Neuronal stem cell (in vitro differentiated cells): ENCODE measurements at regions not wholly inside any gene's neighbourhood (a gene's known extent, or its start where the extent isn't known, plus 50 kb on each side); places are given as distances from the start of the nearest gene placed in this dataset.

Source experiments
- DNase-seq: peaks from one replicate; pipeline ENCODE4 v3.0.0-alpha.2; 2013; ENCODE audit warnings: low spot score
- H2AFZ ChIP-seq: one replicate; pipeline ENCODE4 v1.6.1; 2013; ENCODE audit warnings: mild to moderate bottlenecking, low read length, inconsistent platforms
- H2AK5ac ChIP-seq: 2 replicates; pipeline ENCODE4 v1.6.1; 2013; ENCODE audit warnings: low read depth, mild to moderate bottlenecking, inconsistent platforms, low read length, moderate library complexity, mixed read lengths
- H2BK120ac ChIP-seq: 2 replicates; pipeline ENCODE4 v1.6.1; 2013; ENCODE audit warnings: low read depth, mild to moderate bottlenecking, inconsistent platforms, low read length, moderate library complexity, mixed read lengths
- H2BK12ac ChIP-seq: one replicate; pipeline ENCODE4 v1.6.1; 2013; ENCODE audit warnings: low read length, inconsistent platforms
- H2BK15ac ChIP-seq: 2 replicates; pipeline ENCODE4 v1.6.1; 2013; ENCODE audit warnings: mild to moderate bottlenecking, low read length, inconsistent platforms, mixed read lengths
- H2BK5ac ChIP-seq: one replicate; pipeline ENCODE4 v1.6.1; 2013; ENCODE audit warnings: inconsistent platforms, mild to moderate bottlenecking, low read length, moderate library complexity
- H3K14ac ChIP-seq: one replicate; pipeline ENCODE4 v1.6.1; 2013; ENCODE audit warnings: low read length, inconsistent platforms
- H3K18ac ChIP-seq: 2 replicates; pipeline ENCODE4 v1.6.1; 2013; ENCODE audit warnings: low read length, inconsistent platforms
- H3K23ac ChIP-seq: 2 replicates; pipeline ENCODE4 v1.6.1; 2013; ENCODE audit warnings: low read depth, mild to moderate bottlenecking, mixed read lengths, low read length, inconsistent platforms; ENCODE audit not compliant: poor library complexity
- H3K27ac ChIP-seq: replicated peaks from 3 replicates; pipeline ENCODE4 v1.5.1; 2013; ENCODE audit warnings: low read length, inconsistent platforms
- H3K27me3 ChIP-seq, 3 experiments: 2 replicates each; pipeline ENCODE4 v1.6.1; 2013; ENCODE audit warnings: low read length in 3 of 3, mild to moderate bottlenecking in 2 of 3, inconsistent platforms in 1 of 3, low read depth in 1 of 3, mixed read lengths in 1 of 3, moderate library complexity in 1 of 3; ENCODE audit not compliant: control insufficient read depth in 3 of 3, insufficient read depth in 3 of 3
- H3K36me3 ChIP-seq, 2 donors: replicated peaks in 1 of 2; 2 replicates each; pipeline ENCODE4 v1.6.1; 2013; ENCODE audit warnings: low read length in 2 of 2; ENCODE audit not compliant: control insufficient read depth in 2 of 2, insufficient read depth in 2 of 2
- H3K4ac ChIP-seq: 2 replicates; pipeline ENCODE4 v1.6.1; 2013; ENCODE audit warnings: inconsistent platforms, mild to moderate bottlenecking, low read length, moderate library complexity
- H3K4me1 ChIP-seq, 2 donors: 1 replicate in 1 of 2; 2 replicates in 1 of 2; pipeline ENCODE4 v1.6.1; 2013; ENCODE audit warnings: low read length in 2 of 2, low read depth in 1 of 2; ENCODE audit not compliant: control insufficient read depth in 2 of 2, insufficient read depth in 1 of 2
- H3K4me2 ChIP-seq: one replicate; pipeline ENCODE4 v1.6.1; 2013; ENCODE audit warnings: mild to moderate bottlenecking, low read length, inconsistent platforms; ENCODE audit not compliant: insufficient read depth, poor library complexity, severe bottlenecking
- H3K4me3 ChIP-seq, 2 donors: 2 replicates each; pipeline ENCODE4 v1.5.1; 2013; ENCODE audit warnings: low read length in 2 of 2, mild to moderate bottlenecking in 2 of 2, inconsistent platforms in 1 of 2, moderate library complexity in 1 of 2
- H3K79me1 ChIP-seq: one replicate; pipeline ENCODE4 v1.6.1; 2013; ENCODE audit warnings: low read depth, mild to moderate bottlenecking, inconsistent platforms, low read length, moderate library complexity
- H3K9ac ChIP-seq: one replicate; pipeline ENCODE4 v1.6.1; 2013; ENCODE audit warnings: mild to moderate bottlenecking, low read depth, low read length, inconsistent platforms; ENCODE audit not compliant: poor library complexity
- H3K9me3 ChIP-seq, 2 donors: replicated peaks in 1 of 2; 2 replicates each; pipeline versions ENCODE3 to v1.6.1; 2013; ENCODE audit warnings: low read length in 2 of 2, mild to moderate bottlenecking in 2 of 2, inconsistent platforms in 1 of 2, low read depth in 1 of 2, mixed read lengths in 1 of 2, moderate library complexity in 1 of 2; ENCODE audit not compliant: control insufficient read depth in 2 of 2, insufficient read depth in 1 of 2
- H4K8ac ChIP-seq: one replicate; pipeline ENCODE4 v1.6.1; 2013; ENCODE audit warnings: low read depth, mild to moderate bottlenecking, inconsistent platforms, low read length, moderate library complexity
- H4K91ac ChIP-seq: one replicate; pipeline ENCODE4 v1.6.1; 2013; ENCODE audit warnings: low read length, low read depth, mild to moderate bottlenecking, inconsistent platforms; ENCODE audit not compliant: poor library complexity
- WGBS, 2 donors: extraction: QIAGEN DNeasy Blood & Tissue Kit; methylation state at CpG; one replicate each; pipeline ENCODE4 v1.1.7; 2013; ENCODE audit warnings: missing lambda C conversion rate in 2 of 2, mixed read lengths in 1 of 2; ENCODE audit not compliant: insufficient read length in 2 of 2, insufficient replicate concordance in 1 of 2; ENCODE audit errors: extremely low coverage in 2 of 2; 5-methylcytosine and 5-hydroxymethylcytosine counted together

DNA sequence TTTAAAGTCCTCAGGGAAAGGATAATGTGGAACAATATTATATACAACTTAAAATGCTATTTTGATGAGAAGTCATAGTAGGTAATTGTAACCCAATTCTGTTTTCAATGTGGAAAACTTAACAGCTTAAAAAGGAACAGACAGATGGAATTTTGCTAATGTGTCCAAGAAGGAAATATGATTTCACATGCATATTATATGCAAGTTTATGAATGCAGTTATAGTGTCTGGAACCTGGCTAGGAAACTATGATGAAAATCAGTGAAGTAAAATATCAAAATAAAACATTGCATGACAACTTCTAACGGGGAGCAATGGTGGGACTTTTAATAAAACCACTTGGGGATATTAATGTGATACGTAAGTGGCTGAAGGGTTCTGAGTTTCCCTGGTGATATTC lies 152.6 kb upstream of the HAND2 start:
- Histone ChIP-seq H3K36me3 (peaks cover 0 to 2% of the 10 kb centered on the region in 2 donors), H3K4me2 (no peak overlapping the region), H2AK5ac (no peak overlapping the region), H3K4ac (no peak overlapping the region), H4K91ac (no peak overlapping the region), H2BK15ac (no peak overlapping the region), H3K27me3 (no peaks in the 10 kb centered on the region), H2AFZ (no peak overlapping the region), H2BK120ac (no peak overlapping the region), H3K9ac (no peak overlapping the region), H3K23ac (no peak overlapping the region), H3K9me3 (no peaks in the 10 kb centered on the region), H3K18ac (no peak overlapping the region), H3K4me3 (no peak overlapping the region), H2BK12ac (no peak overlapping the region), H3K14ac (no peak overlapping the region), H3K79me1 (no peaks in the 10 kb centered on the region), H2BK5ac (no peak overlapping the region), H4K8ac (no peak overlapping the region), H3K4me1 (no peaks in the 10 kb centered on the region), H3K27ac (no peak overlapping the region)
- no CpG with 5 or more reads among the region's 2 CpGs for WGBS, 2 donors
- no peak for DNase-seq

DNA sequence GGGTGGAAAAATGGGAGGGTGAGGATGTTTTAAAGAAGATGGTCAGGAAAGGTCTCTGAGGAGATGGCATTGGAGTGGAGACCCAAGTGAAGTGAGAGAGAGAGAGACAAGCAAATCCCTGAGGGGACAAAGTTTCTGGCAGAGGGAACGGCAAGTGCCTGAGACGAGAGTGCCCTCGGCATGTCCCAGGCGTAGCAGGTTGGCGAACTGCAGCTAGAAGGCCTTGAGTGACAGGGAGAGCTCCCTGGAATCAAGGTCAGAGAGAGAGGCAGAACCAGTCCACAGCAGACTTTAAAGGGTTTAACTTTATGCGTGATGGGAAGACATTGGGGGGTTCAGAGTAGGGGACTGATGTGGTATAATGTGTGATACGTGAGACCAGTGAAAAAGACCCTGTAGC lies 150.2 kb upstream of the HAND2 start:
- H3K23ac ChIP-seq = no peak overlapping the region
- H3K14ac ChIP-seq = no peak overlapping the region
- no peak overlapping the region for H3K9ac ChIP-seq
- H2BK12ac ChIP-seq = no peak overlapping the region
- no peaks in the 10 kb centered on the region for H3K4me1 ChIP-seq
- H2BK15ac ChIP-seq = no peak overlapping the region
- no peaks in the 10 kb centered on the region for H3K36me3 ChIP-seq
- H3K79me1 ChIP-seq = no peaks in the 10 kb centered on the region
- H2BK120ac ChIP-seq = no peak overlapping the region
- no peak for DNase-seq
- no peak overlapping the region for H3K4ac ChIP-seq
- no peak overlapping the region for H3K27ac ChIP-seq
- WGBS, 2 donors = no CpG with 5 or more reads among the region's 7 CpGs
- no peak overlapping the region for H2AK5ac ChIP-seq
- peak overlapping the region; percentile 25 for H3K18ac ChIP-seq
- H3K27me3 ChIP-seq = no peaks in the 10 kb centered on the region
- H3K4me2 ChIP-seq = no peak overlapping the region
- no peak overlapping the region for H4K91ac ChIP-seq
- H2AFZ ChIP-seq = no peak overlapping the region
- H3K4me3 ChIP-seq = no peak overlapping the region
- no peaks in the 10 kb centered on the region for H3K9me3 ChIP-seq
- no peak overlapping the region for H4K8ac ChIP-seq
- H2BK5ac ChIP-seq = no peak overlapping the region

DNA sequence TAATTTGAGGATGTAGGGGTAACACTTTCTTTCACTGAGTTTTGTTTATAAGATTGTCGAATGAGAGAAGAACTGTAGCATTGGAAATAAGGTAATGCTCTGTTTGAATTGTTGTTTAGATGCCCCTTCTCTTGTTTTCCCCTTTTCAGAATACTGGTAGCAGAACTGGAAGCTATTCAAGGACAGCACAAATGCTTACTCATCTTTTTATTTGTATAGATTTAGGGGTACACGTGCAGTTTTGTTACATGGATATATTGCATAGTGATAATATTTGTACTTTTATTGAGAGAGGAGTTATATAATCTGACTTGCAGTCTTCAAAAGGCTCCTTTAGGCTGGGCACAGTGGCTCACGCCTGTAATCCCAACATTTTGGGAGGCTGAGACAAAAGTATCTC lies 145.4 kb upstream of the HAND2 start:
- Histone ChIP-seq H3K4me1 (no peaks in the 10 kb centered on the region), H2BK5ac (no peak overlapping the region), H2BK12ac (no peak overlapping the region), H3K9me3 (no peaks in the 10 kb centered on the region), H3K18ac (no peak overlapping the region), H3K9ac (no peak overlapping the region), H3K4me3 (no peak overlapping the region), H3K27me3 (no peaks in the 10 kb centered on the region), H3K23ac (no peak overlapping the region), H3K14ac (no peak overlapping the region), H3K4ac (no peak overlapping the region), H3K36me3 (no peaks in the 10 kb centered on the region), H4K91ac (no peak overlapping the region), H2AK5ac (no peak overlapping the region), H2BK120ac (no peak overlapping the region), H3K27ac (no peak overlapping the region), H3K4me2 (no peak overlapping the region), H2AFZ (no peak overlapping the region), H4K8ac (no peak overlapping the region), H2BK15ac (no peak overlapping the region), H3K79me1 (no peaks in the 10 kb centered on the region)
- no peak for DNase-seq
- WGBS, 2 donors = no CpG with 5 or more reads among the region's 3 CpGs

- Histone ChIP-seq H2BK15ac (no peak overlapping the region), H4K91ac (no peak overlapping the region)
- no CpG with 5 or more reads among the region's 4 CpGs for WGBS, 2 donors
Observed at GRCh38 chr4:173669460-173670179, 139.6 kb upstream of the HAND2 start.

More at GRCh38 chr4:173669460-173670179, 139.6 kb upstream of the HAND2 start:
- Histone ChIP-seq H3K4me3 (no peak overlapping the region), H3K4me2 (no peak overlapping the region), H2BK5ac (no peak overlapping the region), H4K8ac (no peak overlapping the region), H2BK120ac (no peak overlapping the region), H3K9me3 (no peaks in the 10 kb centered on the region), H3K4ac (no peak overlapping the region), H2AK5ac (no peak overlapping the region), H3K79me1 (no peaks in the 10 kb centered on the region), H3K9ac (no peak overlapping the region), H3K23ac (no peak overlapping the region), H3K14ac (no peak overlapping the region), H3K18ac (no peak overlapping the region), H3K27me3 (no peaks in the 10 kb centered on the region), H3K36me3 (no peaks in the 10 kb centered on the region), H2BK12ac (no peak overlapping the region), H3K4me1 (no peaks in the 10 kb centered on the region), H3K27ac (no peak overlapping the region), H2AFZ (no peak overlapping the region)
- no peak for DNase-seq
